HCT116 (cell line): ENCODE measurements at regions not wholly inside any gene's neighbourhood (a gene's known extent, or its start where the extent isn't known, plus 50 kb on each side); places are given as distances from the start of the nearest gene placed in this dataset.

ENCODE experiments used
- ATAC-seq: fragments of 200-7000 bp; cut with Tn5 transposase; 2 replicates; pipeline ENCODE4 v1.9.1; 2020; ENCODE audit warnings: mild to moderate bottlenecking, moderate library complexity
- BruUV-seq: library from RNA; stranded (reverse); fragments of 400-500 nt; replicated peaks from 2 replicates; lab custom pipeline; 2021; lab: Mats Ljungman, UMichigan
- CTCF ChIA-PET: fragments of 300-600 bp; sonication (Branson Sonifier 250); formaldehyde crosslinking; loops from one replicate; lab custom pipeline; 2021; ENCODE audit warnings: antibody characterized with exemption; lab: Charles Lee
- POLR2A ChIA-PET: fragments of 300-600, 350-600 bp; sonication (Branson Sonifier 250); formaldehyde crosslinking; loops from one replicate; lab custom pipeline; 2021; ENCODE audit warnings: antibody characterized with exemption; lab: Charles Lee
- RAD21 ChIA-PET, 2 experiments: fragments of 300-600 bp; sonication (Branson Sonifier 250); formaldehyde crosslinking; loops; one replicate each; lab custom pipeline; 2023; ENCODE audit warnings: low total read pairs in 2 of 2; ENCODE audit not compliant: uncharacterized antibody in 2 of 2, unreplicated experiment in 2 of 2, low non-redundant PET in 1 of 2; lab: Charles Lee
- DNase-seq: peaks from one replicate; pipeline ENCODE4 v3.0.0-alpha.2; 2010; ENCODE audit warnings: low read depth, low spot score
- H2AFZ ChIP-seq: fragments of 200-600 bp; shearing (Covaris generic), sonication (generic); 2 replicates; pipeline ENCODE4 v1.6.1; 2017; ENCODE audit warnings: low read depth, mixed run types, mixed read lengths, antibody characterized with exemption, low read length; ENCODE audit not compliant: poor library complexity, severe bottlenecking
- H3K27ac ChIP-seq: 2 replicates; pipeline ENCODE4 v1.5.1; 2012; ENCODE audit warnings: low read depth, low read length
- H3K27me3 ChIP-seq: fragments of 200-600 bp; sonication (generic); 2 replicates; pipeline ENCODE4 v1.6.1; 2016; ENCODE audit warnings: mixed run types, low read length, mixed read lengths; ENCODE audit not compliant: insufficient read depth
- H3K36me3 ChIP-seq, 2 experiments: fragments of 200-500 bp in 1 of 2; fragments of 200-600 bp in 1 of 2; sonication (Bioruptor generic) in 1 of 2; sonication (generic) in 1 of 2; 2 replicates each; pipeline versions ENCODE4 v1.5.1 to v1.6.1; 2014 to 2016; ENCODE audit warnings: low read length in 2 of 2, inconsistent platforms in 1 of 2, mixed read lengths in 1 of 2, mixed run types in 1 of 2; ENCODE audit not compliant: insufficient read depth in 2 of 2, control insufficient read depth in 1 of 2
- H3K4me1 ChIP-seq, 2 experiments: fragments of 200-600 bp in 1 of 2; sonication (generic) in 1 of 2; 2 replicates each; pipeline versions ENCODE4 v1.5.1 to v1.6.1; 2012 to 2017; ENCODE audit warnings: low read length in 2 of 2, inconsistent platforms in 1 of 2, mild to moderate bottlenecking in 1 of 2, mixed read lengths in 1 of 2, mixed run types in 1 of 2, moderate library complexity in 1 of 2; ENCODE audit not compliant: insufficient read depth in 2 of 2, control insufficient read depth in 1 of 2
- H3K4me2 ChIP-seq: fragments of 200-600 bp; sonication (generic); 2 replicates; pipeline ENCODE4 v1.6.1; 2017; ENCODE audit warnings: mixed run types, low read length, mixed read lengths
- H3K4me3 ChIP-seq, 2 experiments: fragments of 200-600 bp in 1 of 2; sonication (generic) in 1 of 2; replicated peaks in 1 of 2; 2 replicates each; pipeline ENCODE4 v1.5.1; 2011 to 2016; ENCODE audit warnings: low read length in 2 of 2, control low read depth in 1 of 2, low read depth in 1 of 2, mild to moderate bottlenecking in 1 of 2, mixed read lengths in 1 of 2, mixed run types in 1 of 2
- H3K79me2 ChIP-seq: fragments of 200-600 bp; sonication (generic); 2 replicates; pipeline ENCODE4 v1.6.1; 2017; ENCODE audit warnings: mild to moderate bottlenecking, mixed run types, low read length, moderate library complexity, mixed read lengths; ENCODE audit not compliant: insufficient read depth
- H3K9ac ChIP-seq: fragments of 200-600 bp; sonication (generic); 2 replicates; pipeline ENCODE4 v1.6.1; 2016; ENCODE audit warnings: low read length, mixed read lengths
- H3K9me2 ChIP-seq: fragments of 200-600 bp; sonication (generic), shearing (Covaris generic); 2 replicates; pipeline ENCODE4 v1.6.1; 2017; ENCODE audit warnings: mixed run types, mild to moderate bottlenecking, moderate library complexity; ENCODE audit not compliant: insufficient read depth
- H3K9me3 ChIP-seq, 2 experiments: fragments of 200-500 bp in 1 of 2; fragments of 200-600 bp in 1 of 2; sonication (Bioruptor generic) in 1 of 2; sonication (generic) in 1 of 2; 2 replicates each; pipeline ENCODE4 v1.6.1; 2014 to 2017; ENCODE audit warnings: low read length in 2 of 2, mixed read lengths in 2 of 2, inconsistent platforms in 1 of 2, low read depth in 1 of 2, mild to moderate bottlenecking in 1 of 2, mixed run types in 1 of 2, moderate library complexity in 1 of 2; ENCODE audit not compliant: control insufficient read depth in 1 of 2, insufficient read depth in 1 of 2
- H4K20me1 ChIP-seq: fragments of 200-600 bp; sonication (generic), shearing (Covaris generic); 2 replicates; pipeline ENCODE4 v1.6.1; 2017; ENCODE audit warnings: mixed run types, mild to moderate bottlenecking, moderate library complexity; ENCODE audit not compliant: insufficient read depth
- CBX3 ChIP-seq: IDR thresholded peaks from 2 replicates; pipeline ENCODE4 v1.6.1; 2012; ENCODE audit warnings: low read depth
- ELF1 ChIP-seq: IDR thresholded peaks from 2 replicates; pipeline ENCODE4 v1.6.1; 2012; ENCODE audit warnings: low read depth, borderline replicate concordance
- EZH2 ChIP-seq: fragments of 200-600 bp; sonication (generic); IDR thresholded peaks from 2 replicates; pipeline ENCODE4 v1.6.1; 2017; ENCODE audit warnings: antibody characterized with exemption, mixed run types
- JUND ChIP-seq: IDR thresholded peaks from 2 replicates; pipeline ENCODE4 v1.6.1; 2012
- POLR2AphosphoS5 ChIP-seq: IDR thresholded peaks from 2 replicates; pipeline ENCODE4 v1.6.1; 2011; ENCODE audit warnings: mild to moderate bottlenecking, low read depth, low read length, moderate library complexity
- SIN3A ChIP-seq: IDR thresholded peaks from 2 replicates; pipeline ENCODE4 v1.6.1; 2012; ENCODE audit warnings: low read depth
- SP1 ChIP-seq: IDR thresholded peaks from 2 replicates; pipeline ENCODE4 v1.6.1; 2012; ENCODE audit warnings: low read depth
- SRF ChIP-seq: IDR thresholded peaks from 2 replicates; pipeline ENCODE4 v1.6.1; 2012; ENCODE audit warnings: low read depth
- TCF7L2 ChIP-seq: IDR thresholded peaks from 2 replicates; pipeline ENCODE4 v1.7.0; 2011; ENCODE audit warnings: borderline replicate concordance, inconsistent platforms; ENCODE audit not compliant: insufficient read depth, insufficient read length; ENCODE audit errors: extremely low read depth
- YY1 ChIP-seq: IDR thresholded peaks from 2 replicates; pipeline ENCODE4 v1.6.1; 2011; ENCODE audit warnings: low read length, low read depth, moderate library complexity, mild to moderate bottlenecking; ENCODE audit not compliant: insufficient replicate concordance; ENCODE audit errors: extremely low read depth
- ZNF274 ChIP-seq: fragments of 200-500 bp; sonication (Bioruptor generic); IDR thresholded peaks from 2 replicates; pipeline ENCODE4 v1.6.1; 2014; ENCODE audit warnings: mild to moderate bottlenecking, low read depth, low read length, inconsistent platforms
- intact Hi-C: fragments of 100-400 bp; cut with micrococcal nuclease; formaldehyde crosslinking; loops from 2 replicates; pipeline ENCODE4 v1.10.0; 2022
- TF ChIP-seq, protein P1 (sequence below): IDR thresholded peaks from 2 replicates; pipeline ENCODE4 v1.6.1; 2011; ENCODE audit warnings: mild to moderate bottlenecking, low read length, moderate library complexity; ENCODE audit not compliant: insufficient replicate concordance; ENCODE audit errors: extremely low read depth
- TF ChIP-seq, protein P2 (sequence below), 3 experiments: fragments of 200-600 bp in 1 of 3; sonication (generic) in 1 of 3; IDR thresholded peaks in 2 of 3; conservative IDR thresholded peaks in 1 of 3; 2 replicates each; pipeline ENCODE4 v1.5.1; 2012 to 2017; ENCODE audit warnings: low read depth in 2 of 3, low read length in 2 of 3, antibody characterized with exemption in 1 of 3, borderline replicate concordance in 1 of 3, control low read depth in 1 of 3, mild to moderate bottlenecking in 1 of 3, mixed read lengths in 1 of 3, mixed run types in 1 of 3, moderate library complexity in 1 of 3; ENCODE audit not compliant: insufficient read depth in 1 of 3
- TF ChIP-seq, protein P3 (sequence below): IDR thresholded peaks from 2 replicates; pipeline ENCODE4 v1.6.1; 2012

DNA sequence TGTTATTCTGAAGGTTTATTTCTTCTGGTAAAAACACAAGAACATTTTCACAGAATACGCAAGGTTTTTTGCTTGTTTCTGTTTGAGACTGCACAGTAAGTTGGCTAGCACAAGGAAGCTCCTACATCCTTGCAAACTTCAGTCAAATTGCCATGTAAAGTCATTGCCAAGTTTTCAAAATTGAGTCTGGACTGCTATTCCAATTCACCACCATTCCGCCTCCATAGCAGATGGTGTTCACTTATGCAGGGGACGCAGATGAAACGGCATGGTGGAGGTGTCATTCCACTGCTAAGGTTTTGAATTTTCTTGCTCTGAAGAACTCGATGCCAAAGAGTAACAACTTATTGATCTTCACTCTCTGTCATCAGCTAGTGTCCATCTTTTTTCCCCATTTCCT lies 303.9 kb upstream of the SYT1 start:
- Histone ChIP-seq H3K79me2 (no peaks in the 10 kb centered on the region), H3K4me3 (no peak overlapping the region), H3K4me2 (no peak overlapping the region), H3K36me3 (no peaks in the 10 kb centered on the region), H3K9ac (no peak overlapping the region), H4K20me1 (no peaks in the 10 kb centered on the region), H3K9me2 (no peaks in the 10 kb centered on the region)
- no TSS peak for BruUV-seq
- DNase-seq: no peak
- TF ChIP-seq, protein P1, sequence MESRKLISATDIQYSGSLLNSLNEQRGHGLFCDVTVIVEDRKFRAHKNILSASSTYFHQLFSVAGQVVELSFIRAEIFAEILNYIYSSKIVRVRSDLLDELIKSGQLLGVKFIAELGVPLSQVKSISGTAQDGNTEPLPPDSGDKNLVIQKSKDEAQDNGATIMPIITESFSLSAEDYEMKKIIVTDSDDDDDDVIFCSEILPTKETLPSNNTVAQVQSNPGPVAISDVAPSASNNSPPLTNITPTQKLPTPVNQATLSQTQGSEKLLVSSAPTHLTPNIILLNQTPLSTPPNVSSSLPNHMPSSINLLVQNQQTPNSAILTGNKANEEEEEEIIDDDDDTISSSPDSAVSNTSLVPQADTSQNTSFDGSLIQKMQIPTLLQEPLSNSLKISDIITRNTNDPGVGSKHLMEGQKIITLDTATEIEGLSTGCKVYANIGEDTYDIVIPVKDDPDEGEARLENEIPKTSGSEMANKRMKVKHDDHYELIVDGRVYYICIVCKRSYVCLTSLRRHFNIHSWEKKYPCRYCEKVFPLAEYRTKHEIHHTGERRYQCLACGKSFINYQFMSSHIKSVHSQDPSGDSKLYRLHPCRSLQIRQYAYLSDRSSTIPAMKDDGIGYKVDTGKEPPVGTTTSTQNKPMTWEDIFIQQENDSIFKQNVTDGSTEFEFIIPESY: no peak
- TF ChIP-seq TCF7L2: no peak
- TF ChIP-seq SIN3A: no peak
- no peak for TF ChIP-seq POLR2AphosphoS5
- TF ChIP-seq SP1: no peak
- TF ChIP-seq, protein P2, sequence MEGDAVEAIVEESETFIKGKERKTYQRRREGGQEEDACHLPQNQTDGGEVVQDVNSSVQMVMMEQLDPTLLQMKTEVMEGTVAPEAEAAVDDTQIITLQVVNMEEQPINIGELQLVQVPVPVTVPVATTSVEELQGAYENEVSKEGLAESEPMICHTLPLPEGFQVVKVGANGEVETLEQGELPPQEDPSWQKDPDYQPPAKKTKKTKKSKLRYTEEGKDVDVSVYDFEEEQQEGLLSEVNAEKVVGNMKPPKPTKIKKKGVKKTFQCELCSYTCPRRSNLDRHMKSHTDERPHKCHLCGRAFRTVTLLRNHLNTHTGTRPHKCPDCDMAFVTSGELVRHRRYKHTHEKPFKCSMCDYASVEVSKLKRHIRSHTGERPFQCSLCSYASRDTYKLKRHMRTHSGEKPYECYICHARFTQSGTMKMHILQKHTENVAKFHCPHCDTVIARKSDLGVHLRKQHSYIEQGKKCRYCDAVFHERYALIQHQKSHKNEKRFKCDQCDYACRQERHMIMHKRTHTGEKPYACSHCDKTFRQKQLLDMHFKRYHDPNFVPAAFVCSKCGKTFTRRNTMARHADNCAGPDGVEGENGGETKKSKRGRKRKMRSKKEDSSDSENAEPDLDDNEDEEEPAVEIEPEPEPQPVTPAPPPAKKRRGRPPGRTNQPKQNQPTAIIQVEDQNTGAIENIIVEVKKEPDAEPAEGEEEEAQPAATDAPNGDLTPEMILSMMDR (IDR thresholded peaks at IDR 0.05 in 2 of 3, conservative IDR thresholded peaks at IDR 0.05 in 1 of 3; ENCODE audit: borderline replicate concordance in 1 of 3, insufficient read depth in 1 of 3, low read depth in 2 of 3, low read length in 2 of 3): no peak
- TF ChIP-seq JUND: no peak
- TF ChIP-seq, protein P3, sequence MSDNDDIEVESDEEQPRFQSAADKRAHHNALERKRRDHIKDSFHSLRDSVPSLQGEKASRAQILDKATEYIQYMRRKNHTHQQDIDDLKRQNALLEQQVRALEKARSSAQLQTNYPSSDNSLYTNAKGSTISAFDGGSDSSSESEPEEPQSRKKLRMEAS: no peak
- TF ChIP-seq CBX3: no peak
- no peak for TF ChIP-seq SRF
- TF ChIP-seq ELF1: no peak
- no peak for TF ChIP-seq EZH2
- TF ChIP-seq ZNF274: no peak
- no peak for TF ChIP-seq YY1
- TF ChIP-seq, all 23 proteins: peak for 0
- H2AFZ ChIP-seq: no peak overlapping the region
- ChIA-PET RAD21 (no interaction called here), CTCF (no interaction called here), POLR2A (no interaction called here)
- intact Hi-C loops: no loop called here
- no peaks in the 10 kb centered on the region for H3K4me1 ChIP-seq
- no peak for ATAC-seq
- H3K27ac ChIP-seq: no peak overlapping the region
- H3K27me3 ChIP-seq: no peaks in the 10 kb centered on the region
- H3K9me3 ChIP-seq: no peaks in the 10 kb centered on the region
